ENCODE measurements at regions not wholly inside any gene's neighbourhood (a gene's known extent, or its start where the extent isn't known, plus 50 kb on each side); places are given as distances from the start of the nearest gene placed in this dataset.
"Not testable (repeated sequence)": the region's sequence is repeated elsewhere in the genome, so short reads cannot be mapped to it uniquely, and the experiment has no call there.

DNA sequence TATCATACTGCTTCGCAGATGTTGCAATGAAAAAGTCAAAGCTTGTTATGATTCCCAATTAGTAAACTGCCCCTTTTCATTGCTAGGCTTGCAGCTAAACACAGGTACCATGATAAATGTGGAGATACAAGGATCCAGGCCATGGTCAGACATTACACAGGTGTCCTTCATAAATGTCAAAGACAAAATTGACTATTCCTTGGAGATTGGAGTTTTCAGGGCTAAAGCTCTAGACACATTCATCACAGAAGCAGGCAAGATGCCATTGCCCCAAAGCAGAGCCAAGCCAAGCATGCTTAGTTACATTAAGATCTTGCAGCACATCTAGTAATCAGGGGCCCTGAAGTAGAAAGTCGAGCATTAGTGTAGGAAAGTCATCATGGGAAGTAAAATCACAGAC is 111.3 kb upstream of the INTU start:
- Histone ChIP-seq H3K27ac (ENCODE audit: insufficient read depth in 1 of 2, low read depth in 1 of 2, low read length in 2 of 2, poor library complexity in 1 of 2, severe bottlenecking in 2 of 2) (no peak overlapping the region), H3K4me3 (ENCODE audit: control insufficient read depth in 1 of 7, extremely low read depth in 1 of 7, insufficient read depth in 4 of 7, low read depth in 2 of 7, low read length in 6 of 7) (no peak overlapping the region), H3K9me3 (ENCODE audit: control extremely low read depth in 1 of 5, control insufficient read depth in 4 of 5, insufficient read depth in 2 of 5, low read depth in 1 of 5, low read length in 4 of 5) (peaks cover 0 to 1% (median 0%) of the 10 kb centered on the region in 5 experiments), H3K4me1 (ENCODE audit: control extremely low read depth in 1 of 4, control insufficient read depth in 4 of 4, insufficient read depth in 4 of 4, low read length in 3 of 4) (no peaks in the 10 kb centered on the region), H3K27me3 (replicated peaks in 2 of 5; ENCODE audit: control insufficient read depth in 4 of 5, insufficient read depth in 5 of 5, low read length in 4 of 5) (peaks cover 0 to 2% (median 0%) of the 10 kb centered on the region in 5 experiments), H3K36me3 (ENCODE audit: control insufficient read depth in 4 of 4, insufficient read depth in 4 of 4, low read length in 3 of 4) (no peaks in the 10 kb centered on the region)
- WGBS (ENCODE audit: insufficient coverage), result 93% methylated on average over 2 of the region's 2 CpGs
- DNase-seq, result no peak
- POLR2A ChIA-PET, result no interaction called here
- CTCF ChIA-PET, result no interaction called here

DNA sequence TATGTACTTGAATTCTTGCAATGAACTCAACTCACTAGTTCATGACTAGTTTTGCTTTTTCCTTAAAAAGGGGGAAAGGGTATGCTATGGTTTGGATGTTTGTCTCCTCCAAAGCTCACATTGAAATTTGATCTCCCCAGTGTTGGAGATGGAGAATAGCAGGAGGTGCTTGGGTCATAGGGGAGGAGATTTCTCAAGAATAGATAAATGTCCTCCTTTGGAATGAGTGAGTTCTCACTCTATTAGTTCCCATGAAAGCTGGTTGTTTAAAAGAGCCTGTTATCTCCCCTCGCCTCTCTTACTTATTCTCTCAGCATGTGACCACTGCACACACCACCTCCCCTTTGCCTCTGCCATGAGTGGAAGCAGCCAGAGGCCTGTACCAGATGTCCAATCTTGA is 109.4 kb upstream of the INTU start:
- WGBS (ENCODE audit: insufficient coverage), result 89% methylated on average over 1 of the region's 1 CpG
- H3K36me3 ChIP-seq (ENCODE audit: control insufficient read depth in 4 of 4, insufficient read depth in 4 of 4, low read length in 3 of 4), result no peaks in the 10 kb centered on the region
- ChIA-PET POLR2A (no interaction called here), CTCF (no interaction called here)
- peaks cover 0 to 1% (median 0%) of the 10 kb centered on the region in 5 experiments for H3K9me3 ChIP-seq (ENCODE audit: control extremely low read depth in 1 of 5, control insufficient read depth in 4 of 5, insufficient read depth in 2 of 5, low read depth in 1 of 5, low read length in 4 of 5)
- H3K27me3 ChIP-seq (replicated peaks in 2 of 5; ENCODE audit: control insufficient read depth in 4 of 5, insufficient read depth in 5 of 5, low read length in 4 of 5), result peaks cover 0 to 2% (median 0%) of the 10 kb centered on the region in 5 experiments
- H3K4me3 ChIP-seq (ENCODE audit: control insufficient read depth in 1 of 7, extremely low read depth in 1 of 7, insufficient read depth in 4 of 7, low read depth in 2 of 7, low read length in 6 of 7), result no peak overlapping the region
- H3K4me1 ChIP-seq (ENCODE audit: control extremely low read depth in 1 of 4, control insufficient read depth in 4 of 4, insufficient read depth in 4 of 4, low read length in 3 of 4), result no peaks in the 10 kb centered on the region
- no peak overlapping the region for H3K27ac ChIP-seq (ENCODE audit: insufficient read depth in 1 of 2, low read depth in 1 of 2, low read length in 2 of 2, poor library complexity in 1 of 2, severe bottlenecking in 2 of 2)
- no peak for DNase-seq

DNA sequence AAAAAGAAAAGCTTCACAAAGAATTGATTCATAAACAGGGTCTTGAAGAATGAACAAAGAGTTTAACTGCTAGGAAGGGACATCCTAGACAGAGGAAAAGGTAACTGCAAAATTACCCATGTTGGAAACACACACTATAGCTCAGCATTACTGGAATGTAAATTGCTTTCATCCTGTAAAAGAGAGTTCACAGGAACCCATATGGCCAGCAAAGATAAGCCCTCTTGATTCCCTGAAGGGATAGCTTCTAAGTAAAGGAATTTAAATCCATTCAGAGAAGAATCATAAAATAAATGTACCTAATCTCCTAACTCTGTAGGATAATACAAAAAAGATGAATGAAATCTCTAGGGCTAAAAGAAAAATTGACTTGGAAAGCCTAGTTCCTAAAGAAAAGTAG is 107.1 kb upstream of the INTU start:
- ChIA-PET CTCF (no interaction called here), POLR2A (interaction anchor here (0.5 kb wide), 1 partner anchor 34 kb away, joined by 3 read pairs; no protein-coding TSS in a partner anchor)
- no peaks in the 10 kb centered on the region for H3K36me3 ChIP-seq (ENCODE audit: control insufficient read depth in 4 of 4, insufficient read depth in 4 of 4, low read length in 3 of 4)
- DNase-seq, result no peak
- H3K4me3 ChIP-seq (ENCODE audit: control insufficient read depth in 1 of 7, extremely low read depth in 1 of 7, insufficient read depth in 4 of 7, low read depth in 2 of 7, low read length in 6 of 7), result no peak overlapping the region
- H3K4me1 ChIP-seq (ENCODE audit: control extremely low read depth in 1 of 4, control insufficient read depth in 4 of 4, insufficient read depth in 4 of 4, low read length in 3 of 4), result no peaks in the 10 kb centered on the region
- H3K9me3 ChIP-seq (ENCODE audit: control extremely low read depth in 1 of 5, control insufficient read depth in 4 of 5, insufficient read depth in 2 of 5, low read depth in 1 of 5, low read length in 4 of 5), result peaks cover 0 to 4% (median 0%) of the 10 kb centered on the region in 5 experiments
- no peak overlapping the region for H3K27ac ChIP-seq (ENCODE audit: insufficient read depth in 1 of 2, low read depth in 1 of 2, low read length in 2 of 2, poor library complexity in 1 of 2, severe bottlenecking in 2 of 2)
- H3K27me3 ChIP-seq (replicated peaks in 2 of 5; ENCODE audit: control insufficient read depth in 4 of 5, insufficient read depth in 5 of 5, low read length in 4 of 5), result peaks cover 0 to 2% (median 0%) of the 10 kb centered on the region in 5 experiments

DNA sequence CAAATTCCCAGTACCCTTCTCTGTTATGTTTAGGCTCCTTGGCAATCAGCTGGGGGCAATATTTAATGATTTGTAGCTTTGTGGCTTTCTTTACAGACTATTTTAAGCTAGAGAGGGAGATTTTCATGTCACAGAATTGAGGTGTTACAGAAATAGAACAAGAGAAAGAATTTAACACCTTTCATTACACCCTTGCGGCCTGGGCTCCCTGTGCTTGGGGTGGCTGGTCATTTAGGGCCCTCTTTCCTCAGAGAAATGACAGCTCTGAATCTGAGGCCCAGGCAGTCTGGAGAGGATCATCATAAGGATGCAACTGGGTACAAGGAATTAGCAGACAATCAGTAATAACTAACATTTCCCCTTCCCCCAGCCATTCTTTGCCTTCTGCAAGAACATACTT is 104.5 kb upstream of the INTU start:
- Histone ChIP-seq H3K4me3 (ENCODE audit: control insufficient read depth in 1 of 7, extremely low read depth in 1 of 7, insufficient read depth in 4 of 7, low read depth in 2 of 7, low read length in 6 of 7) (no peak overlapping the region), H3K27me3 (replicated peaks in 2 of 5; ENCODE audit: control insufficient read depth in 4 of 5, insufficient read depth in 5 of 5, low read length in 4 of 5) (peaks cover 0 to 2% (median 0%) of the 10 kb centered on the region in 5 experiments)
- CTCF ChIA-PET, result no interaction called here

DNA sequence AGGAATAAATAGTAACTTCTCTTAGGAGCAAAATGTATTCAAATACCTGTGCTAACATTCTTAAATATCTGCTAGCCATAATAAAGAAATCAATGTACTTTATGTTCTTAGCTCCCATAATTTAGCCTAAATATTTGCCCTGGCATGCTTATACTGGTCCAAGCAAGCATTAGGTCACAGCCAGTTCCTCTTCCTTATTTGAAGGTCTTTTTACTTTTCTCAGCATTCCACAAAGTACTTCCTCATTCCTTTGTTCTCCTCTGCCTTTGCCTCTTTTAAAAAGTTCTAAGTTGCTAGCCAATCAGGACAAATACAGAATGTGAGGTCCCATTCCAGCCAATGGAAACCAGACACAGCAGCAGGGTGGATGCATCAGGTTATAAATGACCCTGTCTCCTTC is 102.9 kb upstream of the INTU start:
- H3K4me1 ChIP-seq (ENCODE audit: control extremely low read depth in 1 of 4, control insufficient read depth in 4 of 4, insufficient read depth in 4 of 4, low read length in 3 of 4); CTCF ChIA-PET; H3K4me3 ChIP-seq (ENCODE audit: control insufficient read depth in 1 of 7, extremely low read depth in 1 of 7, insufficient read depth in 4 of 7, low read depth in 2 of 7, low read length in 6 of 7); POLR2A ChIA-PET; H3K27ac ChIP-seq (ENCODE audit: insufficient read depth in 1 of 2, low read depth in 1 of 2, low read length in 2 of 2, poor library complexity in 1 of 2, severe bottlenecking in 2 of 2); H3K9me3 ChIP-seq (ENCODE audit: control extremely low read depth in 1 of 5, control insufficient read depth in 4 of 5, insufficient read depth in 2 of 5, low read depth in 1 of 5, low read length in 4 of 5); H3K27me3 ChIP-seq (replicated peaks in 2 of 5; ENCODE audit: control insufficient read depth in 4 of 5, insufficient read depth in 5 of 5, low read length in 4 of 5); H3K36me3 ChIP-seq (ENCODE audit: control insufficient read depth in 4 of 4, insufficient read depth in 4 of 4, low read length in 3 of 4); DNase-seq: not testable (repeated sequence)

More for the DNA sequence above, 104.5 kb upstream of the INTU start:
- Histone ChIP-seq H3K27ac (ENCODE audit: insufficient read depth in 1 of 2, low read depth in 1 of 2, low read length in 2 of 2, poor library complexity in 1 of 2, severe bottlenecking in 2 of 2) (no peak overlapping the region), H3K36me3 (ENCODE audit: control insufficient read depth in 4 of 4, insufficient read depth in 4 of 4, low read length in 3 of 4) (no peaks in the 10 kb centered on the region), H3K9me3 (ENCODE audit: control extremely low read depth in 1 of 5, control insufficient read depth in 4 of 5, insufficient read depth in 2 of 5, low read depth in 1 of 5, low read length in 4 of 5) (peaks cover 0 to 4% (median 0%) of the 10 kb centered on the region in 5 experiments), H3K4me1 (ENCODE audit: control extremely low read depth in 1 of 4, control insufficient read depth in 4 of 4, insufficient read depth in 4 of 4, low read length in 3 of 4) (no peaks in the 10 kb centered on the region)
- POLR2A ChIA-PET, result no interaction called here
- no CpG with 5 or more reads among the region's 1 CpG for WGBS (ENCODE audit: insufficient coverage)
- DNase-seq, result no peak

DNA sequence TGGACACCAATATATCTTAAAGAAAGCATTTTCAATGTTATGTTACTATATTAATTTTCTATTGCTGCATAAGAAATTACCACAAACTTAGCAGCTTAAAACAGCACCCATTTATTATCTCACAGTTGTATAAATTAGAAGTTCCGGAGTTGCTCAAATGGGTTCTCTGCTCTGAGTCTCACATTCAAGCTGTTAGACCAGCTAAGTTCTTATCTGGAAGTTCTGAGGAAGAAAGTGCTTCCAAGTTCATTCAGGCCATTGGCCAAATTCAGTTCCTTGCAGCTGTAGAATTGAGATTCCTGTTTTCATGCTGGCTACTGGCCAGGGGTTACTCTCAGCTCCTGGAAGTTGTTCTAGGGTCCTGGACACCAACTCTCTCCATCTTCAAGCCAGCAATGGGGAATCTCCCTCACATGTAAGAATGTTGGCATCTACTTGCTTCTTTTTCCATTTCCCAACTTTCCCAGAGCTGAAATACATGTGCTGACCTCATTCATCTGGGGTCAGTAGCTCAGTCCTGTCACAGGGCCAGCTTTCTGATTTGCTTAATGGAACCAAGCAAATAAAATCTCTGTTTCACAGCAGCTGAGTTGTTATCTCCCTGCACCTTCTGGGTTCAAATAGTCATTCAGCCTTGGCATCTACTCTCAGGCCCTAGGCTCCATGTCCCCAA is 99.6 kb upstream of the INTU start:
- Histone ChIP-seq H3K4me3 (ENCODE audit: control insufficient read depth in 1 of 7, extremely low read depth in 1 of 7, insufficient read depth in 4 of 7, low read depth in 2 of 7, low read length in 6 of 7) (no peak overlapping the region), H3K36me3 (ENCODE audit: control insufficient read depth in 4 of 4, insufficient read depth in 4 of 4, low read length in 3 of 4) (no peaks in the 10 kb centered on the region), H3K27me3 (replicated peaks in 2 of 5; ENCODE audit: control insufficient read depth in 4 of 5, insufficient read depth in 5 of 5, low read length in 4 of 5) (peaks cover 0 to 2% (median 0%) of the 10 kb centered on the region in 5 experiments), H3K9me3 (ENCODE audit: control extremely low read depth in 1 of 5, control insufficient read depth in 4 of 5, insufficient read depth in 2 of 5, low read depth in 1 of 5, low read length in 4 of 5) (peaks cover 0 to 4% (median 0%) of the 10 kb centered on the region in 5 experiments), H3K4me1 (ENCODE audit: control extremely low read depth in 1 of 4, control insufficient read depth in 4 of 4, insufficient read depth in 4 of 4, low read length in 3 of 4) (no peaks in the 10 kb centered on the region), H3K27ac (ENCODE audit: insufficient read depth in 1 of 2, low read depth in 1 of 2, low read length in 2 of 2, poor library complexity in 1 of 2, severe bottlenecking in 2 of 2) (no peak overlapping the region)
- 100% methylated on average over 1 of the region's 1 CpG for WGBS (ENCODE audit: insufficient coverage)
- ChIA-PET POLR2A (no interaction called here), CTCF (no interaction called here)
- DNase-seq, result no peak

DNA sequence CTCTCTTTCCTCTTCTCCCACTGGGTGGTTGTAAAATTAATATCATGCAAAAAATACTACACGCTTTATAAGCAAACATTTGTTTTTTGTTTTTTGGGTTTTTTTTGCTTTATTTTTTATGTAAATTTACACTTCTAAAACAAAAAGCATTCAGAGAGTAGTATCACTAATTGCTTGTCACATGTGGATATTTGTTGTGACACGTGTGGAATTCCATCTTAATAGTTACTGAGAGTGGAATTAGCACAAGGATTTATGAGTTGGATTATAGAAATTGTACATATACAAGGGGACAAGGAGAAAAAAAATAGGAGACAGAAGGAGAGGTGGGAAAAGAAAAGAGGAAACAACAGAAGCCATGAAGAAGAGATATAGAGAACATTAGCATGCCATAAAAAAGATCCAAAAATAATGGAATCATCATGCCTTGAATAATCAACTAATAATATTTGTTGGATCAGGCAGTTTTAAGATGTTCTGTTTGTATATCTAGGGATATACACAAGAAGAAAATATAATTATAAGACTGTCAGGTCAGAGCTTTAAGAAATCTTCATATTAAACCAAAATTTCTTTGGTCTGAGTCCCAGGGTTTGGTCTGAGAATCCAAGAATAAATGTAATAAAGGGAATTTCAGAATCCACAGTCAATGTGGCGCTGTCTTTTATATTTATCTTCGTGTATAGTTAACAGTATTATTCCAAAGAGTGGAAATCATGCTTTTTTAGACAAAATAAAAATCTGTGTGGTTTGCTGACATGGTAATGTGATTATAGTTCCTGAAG is 98.5 kb upstream of the INTU start:
- POLR2A ChIA-PET, result no interaction called here
- no peak for DNase-seq
- Histone ChIP-seq H3K36me3 (ENCODE audit: control insufficient read depth in 4 of 4, insufficient read depth in 4 of 4, low read length in 3 of 4) (no peaks in the 10 kb centered on the region), H3K27ac (ENCODE audit: insufficient read depth in 1 of 2, low read depth in 1 of 2, low read length in 2 of 2, poor library complexity in 1 of 2, severe bottlenecking in 2 of 2) (no peak overlapping the region), H3K9me3 (ENCODE audit: control extremely low read depth in 1 of 5, control insufficient read depth in 4 of 5, insufficient read depth in 2 of 5, low read depth in 1 of 5, low read length in 4 of 5) (peaks cover 0 to 4% (median 0%) of the 10 kb centered on the region in 5 experiments), H3K4me3 (ENCODE audit: control insufficient read depth in 1 of 7, extremely low read depth in 1 of 7, insufficient read depth in 4 of 7, low read depth in 2 of 7, low read length in 6 of 7) (no peak overlapping the region), H3K27me3 (replicated peaks in 2 of 5; ENCODE audit: control insufficient read depth in 4 of 5, insufficient read depth in 5 of 5, low read length in 4 of 5) (peaks cover 0 to 2% (median 0%) of the 10 kb centered on the region in 5 experiments), H3K4me1 (ENCODE audit: control extremely low read depth in 1 of 4, control insufficient read depth in 4 of 4, insufficient read depth in 4 of 4, low read length in 3 of 4) (no peaks in the 10 kb centered on the region)
- WGBS (ENCODE audit: insufficient coverage), result 100% methylated on average over 1 of the region's 4 CpGs
- CTCF ChIA-PET, result no interaction called here
